ENCODE measurements at regions not wholly inside any gene's neighbourhood (a gene's known extent, or its start where the extent isn't known, plus 50 kb on each side); places are given as distances from the start of the nearest gene placed in this dataset.

GRCh38 chr4:154119317-154119716 lies 330.4 kb upstream of the SFRP2 start:
- no peak for TF ChIP-seq CTCF (IDR thresholded peaks at IDR 0.05)
- TF ChIP-seq POLR2A (IDR thresholded peaks at IDR 0.05) = no peak
- TF ChIP-seq EP300 (IDR thresholded peaks at IDR 0.05) = no peak

Data from ovary (tissue), 3 donors.